Chondrocyte (in vitro differentiated cells): ENCODE measurements at regions not wholly inside any gene's neighbourhood (a gene's known extent, or its start where the extent isn't known, plus 50 kb on each side); places are given as distances from the start of the nearest gene placed in this dataset.
A peak's percentile ranks its signal among the peaks of the same experiment; 100 is the strongest.
"Not testable (repeated sequence)": the region's sequence is repeated elsewhere in the genome, so short reads cannot be mapped to it uniquely, and the experiment has no call there.

ENCODE experiments used
- DNase-seq: peaks from one replicate; pipeline ENCODE4 v3.0.0; 2021; ENCODE audit warnings: mixed read lengths, low spot score
- H3K27ac Mint-ChIP-seq: one replicate; pipeline ENCODE4 v1.8.0; 2021; ENCODE audit warnings: mild to moderate bottlenecking, moderate library complexity, mixed read lengths; ENCODE audit not compliant: unreplicated experiment
- H3K27me3 Mint-ChIP-seq: 2 replicates; pipeline ENCODE4 v1.8.0; 2021; ENCODE audit warnings: low read depth, mixed read lengths
- H3K36me3 Mint-ChIP-seq: 2 replicates; pipeline ENCODE4 v1.8.0; 2021; ENCODE audit warnings: low read depth, mixed read lengths
- H3K4me1 Mint-ChIP-seq: 2 replicates; pipeline ENCODE4 v1.8.0; 2021; ENCODE audit warnings: low read depth, mild to moderate bottlenecking, mixed read lengths
- H3K4me3 Mint-ChIP-seq: one replicate; pipeline ENCODE4 v1.8.0; 2021; ENCODE audit warnings: mild to moderate bottlenecking, moderate library complexity, mixed read lengths; ENCODE audit not compliant: unreplicated experiment
- H3K9me3 Mint-ChIP-seq: 2 replicates; pipeline ENCODE4 v1.8.0; 2021; ENCODE audit warnings: low read depth, mixed read lengths
- CTCF ChIP-seq: fragments of 200-600 bp; sonication (generic); IDR thresholded peaks from 2 replicates; pipeline ENCODE4 v1.5.0; 2021; ENCODE audit warnings: antibody characterized with exemption, mild to moderate bottlenecking, moderate library complexity

- Mint-ChIP-seq H3K27me3 (no peaks in the 10 kb centered on the region), H3K36me3 (peaks cover 1% of the 10 kb centered on the region), H3K4me3 (no peak overlapping the region), H3K4me1 (no peaks in the 10 kb centered on the region), H3K9me3 (peaks cover 32% of the 10 kb centered on the region), H3K27ac (no peak overlapping the region)
- TF ChIP-seq CTCF = no peak
- peak; percentile 39 for DNase-seq
These were observed 517.9 kb upstream of the PRR20A start for GRCh38 chr13:56622840-56623239.

- not testable (repeated sequence) for H3K4me3 Mint-ChIP-seq, H3K4me1 Mint-ChIP-seq, H3K36me3 Mint-ChIP-seq, H3K27me3 Mint-ChIP-seq, H3K27ac Mint-ChIP-seq
- DNase-seq = peak; percentile 56
- H3K9me3 Mint-ChIP-seq = peaks cover 62% of the 10 kb centered on the region
These were observed 511.8 kb upstream of the PRR20A start for GRCh38 chr13:56628886-56629285.

- H3K9me3 Mint-ChIP-seq = peaks cover 58% of the 10 kb centered on the region
- not testable (repeated sequence) for H3K36me3 Mint-ChIP-seq, H3K4me3 Mint-ChIP-seq, DNase-seq, H3K27ac Mint-ChIP-seq, H3K27me3 Mint-ChIP-seq, H3K4me1 Mint-ChIP-seq
These were observed 509.7 kb upstream of the PRR20A start for GRCh38 chr13:56631060-56631459.

- H3K9me3 Mint-ChIP-seq = peaks cover 17% of the 10 kb centered on the region
- TF ChIP-seq CTCF = no peak
- no peaks in the 10 kb centered on the region for H3K27me3 Mint-ChIP-seq
- no peak overlapping the region for H3K27ac Mint-ChIP-seq
- no peaks in the 10 kb centered on the region for H3K36me3 Mint-ChIP-seq
- DNase-seq = no peak
- H3K4me3 Mint-ChIP-seq = no peak overlapping the region
- no peaks in the 10 kb centered on the region for H3K4me1 Mint-ChIP-seq
These were observed 487.7 kb upstream of the PRR20A start for GRCh38 chr13:56653043-56653442.

GRCh38 chr13:56659041-56659471 is 481.7 kb upstream of the PRR20A start:
- TF ChIP-seq CTCF = no peak
- H3K9me3 Mint-ChIP-seq = peaks cover 34% of the 10 kb centered on the region
- H3K4me3 Mint-ChIP-seq = no peak overlapping the region
- peak; percentile 88 for DNase-seq
- H3K27ac Mint-ChIP-seq = no peak overlapping the region
- no peaks in the 10 kb centered on the region for H3K36me3 Mint-ChIP-seq
- no peaks in the 10 kb centered on the region for H3K4me1 Mint-ChIP-seq
- H3K27me3 Mint-ChIP-seq = no peaks in the 10 kb centered on the region

- peaks cover 4% of the 10 kb centered on the region for H3K4me1 Mint-ChIP-seq
- DNase-seq = no peak
- H3K4me3 Mint-ChIP-seq = no peak overlapping the region
- H3K27ac Mint-ChIP-seq = no peak overlapping the region
- no peak for TF ChIP-seq CTCF
- peaks cover 4% of the 10 kb centered on the region for H3K9me3 Mint-ChIP-seq
- H3K36me3 Mint-ChIP-seq = peaks cover 3% of the 10 kb centered on the region
- no peaks in the 10 kb centered on the region for H3K27me3 Mint-ChIP-seq
These were observed 470.2 kb upstream of the PRR20A start for GRCh38 chr13:56670563-56670962.
